ENCODE measurements at regions not wholly inside any gene's neighbourhood (a gene's known extent, or its start where the extent isn't known, plus 50 kb on each side); places are given as distances from the start of the nearest gene placed in this dataset.
"Not testable (repeated sequence)": the region's sequence is repeated elsewhere in the genome, so short reads cannot be mapped to it uniquely, and the experiment has no call there.

- not testable (repeated sequence) for TF ChIP-seq CTCF (IDR thresholded peaks at IDR 0.05; ENCODE audit: extremely low read depth in 1 of 2, insufficient read depth in 1 of 2, low read depth in 1 of 2, low read length in 2 of 2); POLR2A (IDR thresholded peaks at IDR 0.05; ENCODE audit: low read depth, low read length); EZH2 (IDR thresholded peaks at IDR 0.05; ENCODE audit: borderline replicate concordance, low read depth, low read length, severe bottlenecking); POLR2AphosphoS5 (IDR thresholded peaks at IDR 0.05; ENCODE audit: insufficient read depth, low read depth, low read length); JUN (IDR thresholded peaks at IDR 0.05; ENCODE audit: borderline replicate concordance, insufficient read depth, insufficient read length, low read depth); MAX (IDR thresholded peaks at IDR 0.05; ENCODE audit: insufficient read depth, insufficient read length); MYC (IDR thresholded peaks at IDR 0.05; ENCODE audit: low read depth, low read length); GATA2 (IDR thresholded peaks at IDR 0.05; ENCODE audit: insufficient read depth, insufficient read length, low read depth, low read length); FOS (IDR thresholded peaks at IDR 0.05; ENCODE audit: borderline replicate concordance, insufficient read depth, low read length)
Measured at GRCh38 chr3:177800147-177800546, 602.9 kb upstream of the TBL1XR1 start.
